Vagina (tissue), 2 donors: ENCODE measurements at regions not wholly inside any gene's neighbourhood (a gene's known extent, or its start where the extent isn't known, plus 50 kb on each side); places are given as distances from the start of the nearest gene placed in this dataset.

ENCODE experiments used
- DNase-seq, 2 donors: peaks; one replicate each; pipeline ENCODE4 v3.0.0-alpha.2; 2017; ENCODE audit errors: extremely low spot score in 2 of 2
- H3K27ac ChIP-seq: fragments of 200-600 bp; sonication (generic); one replicate; pipeline ENCODE4 v1.5.1; 2019
- H3K27me3 ChIP-seq: fragments of 200-600 bp; sonication (generic); one replicate; pipeline ENCODE4 v1.5.1; 2019
- H3K36me3 ChIP-seq, 2 donors: fragments of 200-600 bp; sonication (generic); one replicate each; pipeline ENCODE4 v1.5.1; 2017 to 2019
- H3K4me1 ChIP-seq: fragments of 200-600 bp; sonication (generic); one replicate; pipeline ENCODE4 v1.5.1; 2019
- H3K4me3 ChIP-seq, 2 donors: fragments of 200-600 bp; sonication (generic); 1 replicate in 1 of 2; 2 replicates in 1 of 2; pipeline ENCODE4 v1.5.1; 2016 to 2019
- H3K9me3 ChIP-seq: fragments of 200-600 bp; sonication (generic); one replicate; pipeline ENCODE4 v1.5.1; 2019
- POLR2A ChIP-seq, 2 donors: fragments of 450-650 bp; IDR thresholded peaks; one replicate each; pipeline ENCODE4 v1.6.1; 2017; ENCODE audit warnings: antibody characterized with exemption in 2 of 2, mild to moderate bottlenecking in 2 of 2, moderate library complexity in 2 of 2
- POLR2AphosphoS5 ChIP-seq, 2 donors: sonication (generic); formaldehyde crosslinking; IDR thresholded peaks; one replicate each; pipeline ENCODE4 v1.9.0; 2017; ENCODE audit warnings: antibody characterized with exemption in 2 of 2, mild to moderate bottlenecking in 2 of 2, low read depth in 1 of 2; ENCODE audit not compliant: insufficient read depth in 1 of 2
- intact Hi-C: fragments of 100-400 bp; cut with DNase I; formaldehyde crosslinking; loops from one replicate; pipeline ENCODE4 v1.15.1; 2023
- TF ChIP-seq, protein P1 (sequence below), 3 experiments: fragments of 450-650 bp in 2 of 3; fragments of 200-600 bp in 1 of 3; sonication (generic) in 1 of 3; IDR thresholded peaks; one replicate each; pipeline ENCODE4 v1.5.1; 2017 to 2019; ENCODE audit warnings: antibody characterized with exemption in 3 of 3, mild to moderate bottlenecking in 2 of 3, moderate library complexity in 2 of 3

DNA sequence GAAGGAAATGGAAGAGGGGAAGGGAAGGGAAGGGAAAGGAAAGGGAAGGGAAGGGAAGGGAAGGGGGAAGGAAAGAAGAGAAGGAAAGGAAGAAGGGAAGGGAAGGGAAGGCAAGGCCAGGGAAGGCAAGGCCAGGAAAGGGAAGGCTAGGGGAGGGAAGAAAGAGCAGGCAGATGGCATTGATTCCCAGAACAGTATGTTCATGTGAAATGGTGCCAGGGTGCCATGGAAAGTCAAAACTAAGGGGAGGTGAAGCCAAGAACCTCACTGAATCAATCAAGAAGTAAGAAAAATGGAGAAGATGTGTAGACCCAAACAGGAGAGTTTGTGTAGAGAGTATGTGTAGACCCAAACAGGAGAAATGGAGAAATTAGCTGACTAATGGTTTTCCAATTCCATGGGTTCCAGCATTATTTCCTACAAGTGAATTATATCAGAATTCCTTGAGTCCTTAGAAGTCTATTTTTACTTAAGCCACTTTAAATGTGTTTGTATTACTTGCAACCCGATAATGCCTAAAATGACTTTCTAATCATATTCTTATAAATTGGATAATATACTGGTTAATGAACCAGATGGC is 367.6 kb downstream of the TXNL1 start:
- DNase-seq: no peak
- no peak overlapping the region for H3K27ac ChIP-seq
- no peaks in the 10 kb centered on the region for H3K9me3 ChIP-seq
- H3K4me3 ChIP-seq: no peak overlapping the region
- TF ChIP-seq POLR2AphosphoS5 (IDR thresholded peaks at IDR 0.05; ENCODE audit: insufficient read depth in 1 of 2, low read depth in 1 of 2): no peak
- no peak for TF ChIP-seq POLR2A (IDR thresholded peaks at IDR 0.05)
- TF ChIP-seq, protein P1, sequence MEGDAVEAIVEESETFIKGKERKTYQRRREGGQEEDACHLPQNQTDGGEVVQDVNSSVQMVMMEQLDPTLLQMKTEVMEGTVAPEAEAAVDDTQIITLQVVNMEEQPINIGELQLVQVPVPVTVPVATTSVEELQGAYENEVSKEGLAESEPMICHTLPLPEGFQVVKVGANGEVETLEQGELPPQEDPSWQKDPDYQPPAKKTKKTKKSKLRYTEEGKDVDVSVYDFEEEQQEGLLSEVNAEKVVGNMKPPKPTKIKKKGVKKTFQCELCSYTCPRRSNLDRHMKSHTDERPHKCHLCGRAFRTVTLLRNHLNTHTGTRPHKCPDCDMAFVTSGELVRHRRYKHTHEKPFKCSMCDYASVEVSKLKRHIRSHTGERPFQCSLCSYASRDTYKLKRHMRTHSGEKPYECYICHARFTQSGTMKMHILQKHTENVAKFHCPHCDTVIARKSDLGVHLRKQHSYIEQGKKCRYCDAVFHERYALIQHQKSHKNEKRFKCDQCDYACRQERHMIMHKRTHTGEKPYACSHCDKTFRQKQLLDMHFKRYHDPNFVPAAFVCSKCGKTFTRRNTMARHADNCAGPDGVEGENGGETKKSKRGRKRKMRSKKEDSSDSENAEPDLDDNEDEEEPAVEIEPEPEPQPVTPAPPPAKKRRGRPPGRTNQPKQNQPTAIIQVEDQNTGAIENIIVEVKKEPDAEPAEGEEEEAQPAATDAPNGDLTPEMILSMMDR (IDR thresholded peaks at IDR 0.05): no peak
- no peaks in the 10 kb centered on the region for H3K4me1 ChIP-seq
- no peaks in the 10 kb centered on the region for H3K36me3 ChIP-seq
- intact Hi-C loops: no loop called here
- no peaks in the 10 kb centered on the region for H3K27me3 ChIP-seq

DNA sequence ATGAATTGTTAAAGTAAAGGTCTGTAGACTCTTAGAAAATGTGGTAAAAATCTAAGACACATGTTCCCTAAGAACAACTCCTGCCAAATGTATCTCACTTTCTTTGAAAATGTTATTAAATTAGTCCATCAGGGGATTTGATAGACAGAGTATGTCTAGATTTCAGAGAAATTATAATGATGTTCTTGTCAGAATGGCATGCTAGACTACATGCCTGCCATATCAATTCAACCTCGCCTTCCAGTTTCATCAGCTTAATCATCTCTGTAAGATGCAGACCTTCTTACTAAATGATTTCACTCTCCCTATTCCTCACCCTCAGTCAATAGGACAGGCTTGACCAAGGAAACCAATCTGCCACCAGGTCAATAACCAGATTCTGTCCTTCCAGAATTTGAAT is 368.4 kb downstream of the TXNL1 start:
- no peak overlapping the region for H3K27ac ChIP-seq
- H3K4me3 ChIP-seq: no peak overlapping the region
- intact Hi-C loops: no loop called here
- TF ChIP-seq, protein P1 (IDR thresholded peaks at IDR 0.05): no peak
- TF ChIP-seq POLR2AphosphoS5 (IDR thresholded peaks at IDR 0.05; ENCODE audit: insufficient read depth in 1 of 2, low read depth in 1 of 2) (no peak), POLR2A (IDR thresholded peaks at IDR 0.05) (no peak)
- H3K9me3 ChIP-seq: no peaks in the 10 kb centered on the region
- DNase-seq: no peak
- no peaks in the 10 kb centered on the region for H3K36me3 ChIP-seq
- no peaks in the 10 kb centered on the region for H3K4me1 ChIP-seq
- no peaks in the 10 kb centered on the region for H3K27me3 ChIP-seq

DNA sequence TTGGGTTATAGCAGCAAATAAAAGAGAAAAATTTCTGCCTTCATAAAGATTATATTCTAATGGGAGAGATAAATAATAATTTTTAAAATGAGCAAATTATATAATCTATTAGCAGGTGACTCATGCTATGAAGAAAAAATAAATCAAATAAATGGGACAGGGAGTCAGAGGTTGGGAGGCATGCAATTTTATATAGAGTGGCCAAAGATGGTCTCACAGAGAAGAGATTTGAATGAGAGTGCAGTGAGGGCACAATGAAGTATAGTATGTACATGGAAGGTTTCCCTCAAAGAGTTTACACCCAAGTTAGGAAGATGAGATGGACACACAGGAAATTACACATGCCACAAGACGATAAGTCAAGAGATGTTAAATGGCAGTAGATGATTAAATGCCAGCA is 369.4 kb downstream of the TXNL1 start:
- intact Hi-C loops: no loop called here
- Histone ChIP-seq H3K36me3 (no peaks in the 10 kb centered on the region), H3K27ac (no peak overlapping the region), H3K27me3 (no peaks in the 10 kb centered on the region), H3K4me3 (no peak overlapping the region), H3K4me1 (no peaks in the 10 kb centered on the region), H3K9me3 (no peaks in the 10 kb centered on the region)
- no peak for DNase-seq
- TF ChIP-seq POLR2AphosphoS5 (IDR thresholded peaks at IDR 0.05; ENCODE audit: insufficient read depth in 1 of 2, low read depth in 1 of 2) (no peak), POLR2A (IDR thresholded peaks at IDR 0.05) (no peak)
- TF ChIP-seq, protein P1 (IDR thresholded peaks at IDR 0.05): no peak

DNA sequence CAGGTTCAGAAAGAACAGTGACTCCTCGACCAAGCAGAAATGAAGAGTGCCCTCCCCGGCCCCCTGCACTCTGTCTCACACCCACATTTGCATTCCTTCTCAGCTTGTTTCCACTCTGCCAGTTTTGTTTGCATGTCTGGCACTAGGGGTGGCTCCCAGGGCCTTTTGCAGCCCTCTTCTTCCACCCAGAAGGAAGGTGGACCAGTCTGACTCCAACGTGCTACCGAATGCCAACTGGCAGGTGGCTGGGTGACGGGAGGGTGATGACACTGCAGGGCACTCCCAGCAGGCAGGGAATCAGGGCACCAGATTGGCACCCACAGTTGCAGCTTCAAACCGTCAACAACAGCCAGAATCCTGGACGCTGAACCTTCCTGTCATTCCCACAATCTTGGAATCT is 371.1 kb downstream of the TXNL1 start:
- H3K27me3 ChIP-seq: no peaks in the 10 kb centered on the region
- no peaks in the 10 kb centered on the region for H3K9me3 ChIP-seq
- H3K4me1 ChIP-seq: no peaks in the 10 kb centered on the region
- TF ChIP-seq POLR2A (IDR thresholded peaks at IDR 0.05) (no peak), POLR2AphosphoS5 (IDR thresholded peaks at IDR 0.05; ENCODE audit: insufficient read depth in 1 of 2, low read depth in 1 of 2) (no peak)
- TF ChIP-seq, protein P1 (IDR thresholded peaks at IDR 0.05): no peak
- no peaks in the 10 kb centered on the region for H3K36me3 ChIP-seq
- no peak overlapping the region for H3K4me3 ChIP-seq
- no peak overlapping the region for H3K27ac ChIP-seq
- intact Hi-C loops: no loop called here
- DNase-seq: no peak

DNA sequence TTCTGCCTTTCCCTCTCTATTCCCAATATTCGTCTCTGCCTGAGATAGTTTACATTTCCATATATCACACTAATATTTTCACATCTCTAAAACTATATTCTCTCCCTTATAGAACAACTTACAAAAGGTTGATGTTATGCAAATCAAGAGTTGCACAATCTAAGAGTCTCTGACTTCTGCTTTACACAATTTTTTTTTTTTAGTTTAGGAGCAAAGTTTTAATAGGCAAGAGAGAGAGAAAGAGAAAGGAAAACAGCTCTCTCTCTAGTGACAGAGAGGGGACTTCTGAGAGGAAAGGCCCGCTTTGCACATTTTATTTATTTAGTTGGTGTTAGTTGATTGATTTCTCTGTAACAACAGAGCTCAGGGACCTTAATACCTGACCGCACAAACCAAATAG is 380.2 kb downstream of the TXNL1 start:
- TF ChIP-seq, protein P1 (IDR thresholded peaks at IDR 0.05): no peak
- H3K27ac ChIP-seq: no peak overlapping the region
- no peaks in the 10 kb centered on the region for H3K9me3 ChIP-seq
- peaks cover 4% of the 10 kb centered on the region for H3K4me1 ChIP-seq
- intact Hi-C loops: no loop called here
- H3K4me3 ChIP-seq: no peak overlapping the region
- no peak for DNase-seq
- no peaks in the 10 kb centered on the region for H3K36me3 ChIP-seq
- no peaks in the 10 kb centered on the region for H3K27me3 ChIP-seq
